Hepatocyte (in vitro differentiated cells): ENCODE measurements at regions not wholly inside any gene's neighbourhood (a gene's known extent, or its start where the extent isn't known, plus 50 kb on each side); places are given as distances from the start of the nearest gene placed in this dataset.

Source experiments
- DNase-seq: peaks from one replicate; pipeline ENCODE4 v3.0.0-alpha.2; 2016; ENCODE audit warnings: low spot score
- H2AFZ ChIP-seq: fragments of 200-600 bp; sonication (generic); 2 replicates; pipeline ENCODE4 v1.6.0; 2016; ENCODE audit warnings: antibody characterized with exemption, mild to moderate bottlenecking
- H3K27ac ChIP-seq: fragments of 200-600 bp; sonication (generic); 2 replicates; pipeline ENCODE4 v1.5.1; 2016; ENCODE audit warnings: mild to moderate bottlenecking
- H3K27me3 ChIP-seq: fragments of 200-600 bp; sonication (generic); 2 replicates; pipeline ENCODE4 v1.6.1; 2016
- H3K36me3 ChIP-seq: fragments of 200-600 bp; sonication (generic); replicated peaks from 2 replicates; pipeline ENCODE4 v1.5.1; 2016; ENCODE audit warnings: low read depth; ENCODE audit not compliant: insufficient read depth
- H3K4me1 ChIP-seq: fragments of 200-600 bp; sonication (generic); 2 replicates; pipeline ENCODE4 v1.5.1; 2016; ENCODE audit warnings: mild to moderate bottlenecking, moderate library complexity; ENCODE audit not compliant: insufficient read depth
- H3K4me2 ChIP-seq: fragments of 200-600 bp; sonication (generic); 2 replicates; pipeline ENCODE4 v1.6.0; 2016
- H3K4me3 ChIP-seq: fragments of 200-600 bp; sonication (generic); 2 replicates; pipeline ENCODE4 v1.5.1; 2016; ENCODE audit warnings: mild to moderate bottlenecking
- H3K79me2 ChIP-seq: fragments of 200-600 bp; sonication (generic); 2 replicates; pipeline ENCODE4 v1.6.0; 2017; ENCODE audit warnings: mild to moderate bottlenecking
- H3K9me2 ChIP-seq: fragments of 200-600 bp; sonication (generic); replicated peaks from 2 replicates; pipeline ENCODE4 v1.6.0; 2017; ENCODE audit warnings: mild to moderate bottlenecking; ENCODE audit not compliant: insufficient read depth
- H3K9me3 ChIP-seq: fragments of 200-600 bp; sonication (generic); 2 replicates; pipeline ENCODE4 v1.5.1; 2016; ENCODE audit warnings: low read depth, mild to moderate bottlenecking
- H4K20me1 ChIP-seq: fragments of 200-600 bp; sonication (generic); 2 replicates; pipeline ENCODE4 v1.6.0; 2016; ENCODE audit warnings: mild to moderate bottlenecking; ENCODE audit not compliant: insufficient read depth, poor library complexity, severe bottlenecking
- EZH2 ChIP-seq: fragments of 200-600 bp; sonication (generic); IDR thresholded peaks from 2 replicates; pipeline ENCODE4 v1.6.1; 2016; ENCODE audit warnings: antibody characterized with exemption, mild to moderate bottlenecking, borderline replicate concordance
- EZH2phosphoT487 ChIP-seq: fragments of 200-600 bp; sonication (generic); IDR thresholded peaks from one replicate; pipeline ENCODE4 v1.6.1; 2018; ENCODE audit warnings: antibody characterized with exemption, mild to moderate bottlenecking, low read depth, moderate library complexity; ENCODE audit not compliant: unreplicated experiment, severe bottlenecking
- WGBS: methylation state at CpG from one replicate; pipeline ENCODE4 v1.1.6; 2016; ENCODE audit warnings: low lambda C conversion rate; ENCODE audit errors: missing lambda C conversion rate; 5-methylcytosine and 5-hydroxymethylcytosine counted together
- TF ChIP-seq, protein P1 (sequence below): fragments of 200-600 bp; sonication (generic); IDR thresholded peaks from 2 replicates; pipeline ENCODE4 v1.5.1; 2016; ENCODE audit warnings: antibody characterized with exemption, mild to moderate bottlenecking; ENCODE audit not compliant: poor library complexity

DNA sequence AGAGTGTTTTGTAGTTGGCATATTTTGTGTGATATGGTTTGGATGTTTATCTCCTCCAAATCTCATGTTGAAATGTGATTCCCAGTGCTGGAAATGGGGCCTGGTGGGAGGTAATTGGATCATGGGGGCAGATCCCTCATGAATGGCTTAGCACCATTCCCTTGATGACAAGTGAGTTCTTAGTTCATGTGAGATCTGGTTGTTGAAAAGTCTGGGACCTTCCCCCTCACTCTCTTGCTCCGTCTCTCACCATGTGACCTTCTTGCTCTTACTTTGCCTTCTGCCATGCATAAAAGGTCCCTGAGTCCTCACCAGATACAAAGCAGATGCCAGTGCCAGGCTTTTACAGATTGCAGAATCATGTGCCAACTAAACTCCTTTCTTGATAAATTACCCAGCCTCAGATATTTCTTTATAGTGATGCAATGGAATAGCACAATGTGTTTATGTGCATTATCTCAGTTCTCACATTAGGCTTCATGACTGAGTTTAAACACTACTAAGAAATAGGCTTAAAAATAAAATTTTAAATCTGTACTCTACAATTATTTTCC, 1348.8 kb downstream of the STIM2 start:
- Histone ChIP-seq H4K20me1 (no peaks in the 10 kb centered on the region), H3K9me2 (no peaks in the 10 kb centered on the region), H3K9me3 (no peaks in the 10 kb centered on the region), H3K27ac (no peak overlapping the region), H3K79me2 (no peaks in the 10 kb centered on the region), H3K4me2 (no peak overlapping the region), H3K4me1 (no peaks in the 10 kb centered on the region), H3K36me3 (no peaks in the 10 kb centered on the region), H3K27me3 (no peaks in the 10 kb centered on the region), H2AFZ (no peak overlapping the region), H3K4me3 (no peak overlapping the region)
- WGBS: 70% methylated on average over 1 of the region's 1 CpG
- TF ChIP-seq EZH2phosphoT487 (no peak), EZH2 (no peak)
- TF ChIP-seq, protein P1, sequence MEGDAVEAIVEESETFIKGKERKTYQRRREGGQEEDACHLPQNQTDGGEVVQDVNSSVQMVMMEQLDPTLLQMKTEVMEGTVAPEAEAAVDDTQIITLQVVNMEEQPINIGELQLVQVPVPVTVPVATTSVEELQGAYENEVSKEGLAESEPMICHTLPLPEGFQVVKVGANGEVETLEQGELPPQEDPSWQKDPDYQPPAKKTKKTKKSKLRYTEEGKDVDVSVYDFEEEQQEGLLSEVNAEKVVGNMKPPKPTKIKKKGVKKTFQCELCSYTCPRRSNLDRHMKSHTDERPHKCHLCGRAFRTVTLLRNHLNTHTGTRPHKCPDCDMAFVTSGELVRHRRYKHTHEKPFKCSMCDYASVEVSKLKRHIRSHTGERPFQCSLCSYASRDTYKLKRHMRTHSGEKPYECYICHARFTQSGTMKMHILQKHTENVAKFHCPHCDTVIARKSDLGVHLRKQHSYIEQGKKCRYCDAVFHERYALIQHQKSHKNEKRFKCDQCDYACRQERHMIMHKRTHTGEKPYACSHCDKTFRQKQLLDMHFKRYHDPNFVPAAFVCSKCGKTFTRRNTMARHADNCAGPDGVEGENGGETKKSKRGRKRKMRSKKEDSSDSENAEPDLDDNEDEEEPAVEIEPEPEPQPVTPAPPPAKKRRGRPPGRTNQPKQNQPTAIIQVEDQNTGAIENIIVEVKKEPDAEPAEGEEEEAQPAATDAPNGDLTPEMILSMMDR: no peak
- DNase-seq: no peak

DNA sequence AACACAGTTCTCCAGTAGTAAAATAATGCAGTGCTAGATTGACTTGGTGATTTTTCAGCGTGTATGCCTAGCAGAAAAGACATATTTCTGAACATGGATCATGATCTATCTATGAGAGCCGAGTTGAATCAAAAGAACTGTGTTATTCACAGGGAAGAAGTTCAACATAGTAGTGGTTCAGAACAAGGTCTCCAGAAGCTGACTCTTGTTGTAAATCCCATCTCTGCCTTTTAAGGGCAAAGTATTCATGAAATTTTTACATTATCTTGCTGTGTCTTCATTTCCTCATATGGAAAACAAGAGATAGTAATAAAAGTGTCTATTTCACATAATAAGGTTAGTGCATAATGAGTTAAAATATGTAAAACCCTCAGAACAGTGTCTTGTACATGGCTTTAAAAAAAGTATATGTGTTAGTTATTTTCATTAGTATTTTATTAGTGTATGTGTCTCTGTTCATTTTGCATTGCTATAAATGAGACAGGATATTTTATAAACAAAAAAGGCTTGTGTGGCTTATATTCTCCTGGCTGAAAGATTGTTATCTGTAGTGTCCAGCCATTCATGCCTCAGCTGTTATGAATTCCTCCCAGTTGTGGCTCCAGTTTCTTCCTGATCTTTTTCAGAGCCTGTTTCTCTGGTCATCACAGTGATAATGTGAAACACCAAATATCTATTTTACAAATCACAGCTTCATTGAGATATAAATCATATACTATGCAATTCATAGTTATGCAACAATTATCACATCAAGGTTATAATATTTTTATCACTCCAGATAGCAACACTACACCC, 1351.2 kb downstream of the STIM2 start:
- no peak overlapping the region for H3K4me2 ChIP-seq
- H3K4me1 ChIP-seq: no peaks in the 10 kb centered on the region
- no peaks in the 10 kb centered on the region for H4K20me1 ChIP-seq
- H3K27ac ChIP-seq: no peak overlapping the region
- no peaks in the 10 kb centered on the region for H3K79me2 ChIP-seq
- no peaks in the 10 kb centered on the region for H3K9me3 ChIP-seq
- no peaks in the 10 kb centered on the region for H3K27me3 ChIP-seq
- DNase-seq: no peak
- 60% methylated on average over 2 of the region's 2 CpGs for WGBS
- H3K4me3 ChIP-seq: no peak overlapping the region
- no peaks in the 10 kb centered on the region for H3K36me3 ChIP-seq
- no peak overlapping the region for H2AFZ ChIP-seq
- TF ChIP-seq EZH2: no peak
- TF ChIP-seq, protein P1: no peak
- no peak for TF ChIP-seq EZH2phosphoT487
- no peaks in the 10 kb centered on the region for H3K9me2 ChIP-seq

DNA sequence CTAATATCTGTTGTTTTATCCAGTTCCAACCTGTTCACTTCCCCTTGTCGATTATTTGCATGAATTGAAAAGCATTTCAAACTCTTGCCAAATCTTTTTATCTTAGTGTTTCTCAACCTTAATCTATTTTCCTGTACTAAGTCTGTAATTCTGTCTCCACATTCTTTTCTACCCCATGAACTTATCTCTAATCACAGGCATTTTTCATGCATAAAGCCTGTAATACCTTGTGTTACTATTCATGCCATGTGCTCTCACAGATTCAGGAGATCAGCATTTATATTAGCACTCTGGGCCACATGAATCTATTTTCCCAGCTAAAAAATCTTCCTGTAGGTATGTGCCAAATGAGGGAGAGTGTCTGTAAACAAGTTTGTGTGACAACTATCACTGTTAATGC, 1360.9 kb downstream of the STIM2 start:
- Histone ChIP-seq H3K27me3 (no peaks in the 10 kb centered on the region), H2AFZ (no peak overlapping the region), H3K4me1 (no peaks in the 10 kb centered on the region), H3K79me2 (no peaks in the 10 kb centered on the region), H4K20me1 (no peaks in the 10 kb centered on the region), H3K27ac (no peak overlapping the region), H3K4me3 (no peak overlapping the region), H3K36me3 (no peaks in the 10 kb centered on the region), H3K4me2 (no peak overlapping the region), H3K9me2 (no peaks in the 10 kb centered on the region), H3K9me3 (no peaks in the 10 kb centered on the region)
- TF ChIP-seq EZH2phosphoT487 (no peak), EZH2 (no peak)
- TF ChIP-seq, protein P1: no peak
- 86% methylated on average over 1 of the region's 1 CpG for WGBS
- no peak for DNase-seq
